Peyer's patch (tissue), 4 donors: ENCODE measurements at regions not wholly inside any gene's neighbourhood (a gene's known extent, or its start where the extent isn't known, plus 50 kb on each side); places are given as distances from the start of the nearest gene placed in this dataset.

Source experiments
- CTCF ChIP-seq, 6 experiments: fragments of 450-650 bp in 4 of 6; fragments of 200-600 bp in 2 of 6; sonication (generic) in 1 of 6; IDR thresholded peaks; one replicate each; pipeline ENCODE4 v1.5.1; 2017 to 2019; ENCODE audit warnings: antibody characterized with exemption in 6 of 6, mild to moderate bottlenecking in 3 of 6, moderate library complexity in 1 of 6
- POLR2A ChIP-seq, 2 donors: fragments of 450-650 bp; IDR thresholded peaks; one replicate each; pipeline ENCODE4 v1.5.1; 2017; ENCODE audit warnings: antibody characterized with exemption in 2 of 2, mild to moderate bottlenecking in 2 of 2, moderate library complexity in 2 of 2

GRCh38 chr19:5285311-5285710 lies 55.3 kb downstream of the PTPRS start:
- TF ChIP-seq CTCF (IDR thresholded peaks at IDR 0.05) (no peak), POLR2A (IDR thresholded peaks at IDR 0.05) (no peak)
